Right cardiac atrium (tissue), 5 donors: ENCODE measurements at regions not wholly inside any gene's neighbourhood (a gene's known extent, or its start where the extent isn't known, plus 50 kb on each side); places are given as distances from the start of the nearest gene placed in this dataset.
A peak's percentile ranks its signal among the peaks of the same experiment; 100 is the strongest.

Source experiments
- ATAC-seq, 2 donors: fragments of 200-7000 bp; cut with Tn5 transposase; one replicate each; pipeline versions ENCODE4 v1.8.0 to v1.9.1; 2020; ENCODE audit warnings: moderate library complexity in 2 of 2, mild to moderate bottlenecking in 1 of 2
- DNase-seq, 3 donors: peaks; one replicate each; pipeline ENCODE4 v3.0.0-alpha.2; 2020
- H3K27ac ChIP-seq: one replicate; pipeline ENCODE4 v1.5.1; 2013; ENCODE audit warnings: mild to moderate bottlenecking, low read length, control low read depth, moderate library complexity
- H3K27me3 ChIP-seq: one replicate; pipeline ENCODE4 v1.6.1; 2013; ENCODE audit not compliant: control insufficient read depth, insufficient read depth
- H3K4me1 ChIP-seq: one replicate; pipeline ENCODE4 v1.6.1; 2013; ENCODE audit warnings: low read length; ENCODE audit not compliant: control insufficient read depth, insufficient read depth
- H3K4me3 ChIP-seq: one replicate; pipeline ENCODE4 v1.5.1; 2013; ENCODE audit warnings: low read length, control low read depth
- H3K9me3 ChIP-seq: one replicate; pipeline ENCODE4 v1.6.1; 2013; ENCODE audit warnings: low read length; ENCODE audit not compliant: control insufficient read depth
- WGBS: extraction: QIAGEN DNeasy Blood & Tissue Kit; methylation state at CpG from one replicate; pipeline ENCODE4 v1.1.7; 2013; 5-methylcytosine and 5-hydroxymethylcytosine counted together
- intact Hi-C, 4 donors: fragments of 100-400 bp; cut with DNase I; formaldehyde crosslinking; loops; one replicate each; pipeline versions ENCODE4 v1.11.0 to v1.14.0; 2022 to 2023
- donor health status: healthy with polysubstance abuse.
- donor health status: DM: no; HTN: yes; CAD: no.
- donor health status: DM: no; HTN: no; CAD: no.
- donor health status: DM: no; HTN: yes; CAD: no; lungs with severe emphysema.
- donor health status: DM: yes; HTN: yes; CAD: no.

GRCh38 chr1:115233598-115233997 is 104.5 kb downstream of the NGF start:
- H3K9me3 ChIP-seq, result no peaks in the 10 kb centered on the region
- H3K27me3 ChIP-seq, result no peaks in the 10 kb centered on the region
- 68% methylated on average over 5 of the region's 5 CpGs for WGBS
- H3K4me3 ChIP-seq, result no peak overlapping the region
- no peak overlapping the region for H3K27ac ChIP-seq
- intact Hi-C loops, result no loop called here
- H3K4me1 ChIP-seq, result peaks cover under 1% of the 10 kb centered on the region
- no peak for DNase-seq
- no peak for ATAC-seq

GRCh38 chr1:115230281-115230680 is 107.8 kb downstream of the NGF start:
- no peak overlapping the region for H3K27ac ChIP-seq
- no peaks in the 10 kb centered on the region for H3K27me3 ChIP-seq
- no peaks in the 10 kb centered on the region for H3K4me1 ChIP-seq
- no peaks in the 10 kb centered on the region for H3K9me3 ChIP-seq
- intact Hi-C loops, result no loop called here
- H3K4me3 ChIP-seq, result no peak overlapping the region
- WGBS, result 68% methylated on average over 3 of the region's 3 CpGs
- DNase-seq (no peak), ATAC-seq (no peak)

DNA sequence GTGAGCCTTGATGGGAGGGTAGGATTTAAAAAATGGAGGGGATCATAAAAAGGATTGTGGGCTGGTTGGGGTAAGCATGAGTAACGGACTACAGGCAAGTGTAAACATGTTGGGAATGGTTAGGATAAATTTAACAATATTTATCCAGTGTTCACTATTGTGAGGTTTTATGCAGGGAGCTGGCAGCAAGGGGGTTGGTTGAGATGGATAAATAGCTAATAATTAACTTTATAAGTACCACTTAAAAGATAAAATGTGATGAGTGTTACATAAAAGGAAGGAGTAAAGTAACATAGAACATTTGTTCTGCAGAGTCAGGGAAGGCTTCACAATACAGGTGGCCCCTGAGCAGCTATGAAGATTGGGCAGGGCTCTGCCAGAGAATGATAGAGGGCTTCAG is 109.0 kb downstream of the NGF start:
- WGBS, result 89% methylated on average over 1 of the region's 1 CpG
- ATAC-seq (no peak), DNase-seq (no peak)
- Histone ChIP-seq H3K27ac (no peak overlapping the region), H3K27me3 (no peaks in the 10 kb centered on the region), H3K4me1 (no peaks in the 10 kb centered on the region), H3K4me3 (no peak overlapping the region), H3K9me3 (no peaks in the 10 kb centered on the region)
- intact Hi-C loops, result no loop called here

DNA sequence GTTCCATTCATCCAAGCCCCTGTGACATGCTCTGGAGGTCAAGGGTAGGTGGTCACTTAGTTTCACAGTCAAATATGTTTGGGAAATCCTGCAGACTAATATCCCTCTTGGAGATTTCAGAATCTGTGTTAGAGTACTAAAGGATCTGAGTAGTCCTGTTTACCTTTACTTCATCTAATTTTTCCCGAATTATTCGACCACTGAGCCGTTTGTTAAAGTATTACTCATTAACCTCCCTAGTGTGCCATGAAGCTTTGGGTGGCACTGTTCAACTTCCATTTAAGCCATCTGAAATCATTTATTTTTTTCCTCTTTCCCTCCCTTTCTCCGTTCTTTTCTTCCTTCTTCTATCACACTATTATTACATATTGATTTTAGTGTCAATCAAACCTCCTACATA is 109.9 kb downstream of the NGF start:
- DNase-seq, result no peak
- no peak for ATAC-seq
- intact Hi-C loops, result no loop called here
- 85% methylated on average over 4 of the region's 4 CpGs for WGBS
- Histone ChIP-seq H3K9me3 (no peaks in the 10 kb centered on the region), H3K27me3 (no peaks in the 10 kb centered on the region), H3K27ac (no peak overlapping the region), H3K4me3 (no peak overlapping the region), H3K4me1 (no peaks in the 10 kb centered on the region)

GRCh38 chr1:115227346-115228082 is 110.5 kb downstream of the NGF start:
- no peak overlapping the region for H3K4me3 ChIP-seq
- ATAC-seq, result no peak
- no peaks in the 10 kb centered on the region for H3K27me3 ChIP-seq
- no peak for DNase-seq
- WGBS, result 88% methylated on average over 8 of the region's 8 CpGs
- no peaks in the 10 kb centered on the region for H3K9me3 ChIP-seq
- H3K27ac ChIP-seq, result no peak overlapping the region
- H3K4me1 ChIP-seq, result no peaks in the 10 kb centered on the region
- intact Hi-C loops, result no loop called here

DNA sequence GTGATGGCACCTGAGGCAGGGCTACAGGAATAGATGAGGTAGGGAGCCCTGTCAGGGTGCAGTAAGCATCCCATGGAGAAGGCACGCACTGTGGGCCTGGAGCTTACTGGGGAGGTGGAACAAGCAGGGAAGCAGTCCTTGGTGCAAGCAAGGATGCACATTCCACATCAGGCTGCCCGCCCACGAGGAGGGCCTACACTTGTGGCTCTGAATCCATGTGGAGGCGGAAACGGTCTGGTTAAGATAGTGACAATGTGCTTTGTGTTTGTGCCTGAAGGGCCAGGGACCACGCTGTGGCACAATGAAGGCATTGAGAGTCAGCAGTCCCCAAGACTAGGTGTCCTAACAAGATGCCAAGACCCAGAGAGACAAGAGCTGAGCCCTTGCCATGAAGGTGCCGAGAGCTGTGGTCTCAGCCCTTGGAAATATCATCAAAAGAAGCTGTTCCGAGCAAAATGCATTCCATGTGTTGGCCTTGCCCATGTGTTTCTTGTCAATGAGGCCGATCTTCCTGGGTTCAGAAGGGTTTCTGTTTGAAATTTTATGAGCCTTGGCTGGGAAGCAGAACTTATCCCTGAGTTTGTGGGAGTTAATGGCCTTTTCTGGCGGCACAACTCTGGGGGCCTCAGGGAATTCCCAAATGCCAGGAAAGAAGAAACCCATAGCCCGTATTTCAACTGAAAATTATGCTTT is 111.9 kb downstream of the NGF start:
- Histone ChIP-seq H3K9me3 (no peaks in the 10 kb centered on the region), H3K4me1 (no peaks in the 10 kb centered on the region), H3K4me3 (no peak overlapping the region), H3K27ac (no peak overlapping the region), H3K27me3 (no peaks in the 10 kb centered on the region)
- 81% methylated on average over 11 of the region's 11 CpGs for WGBS
- intact Hi-C loops, result no loop called here
- no peak for ATAC-seq
- no peak for DNase-seq

DNA sequence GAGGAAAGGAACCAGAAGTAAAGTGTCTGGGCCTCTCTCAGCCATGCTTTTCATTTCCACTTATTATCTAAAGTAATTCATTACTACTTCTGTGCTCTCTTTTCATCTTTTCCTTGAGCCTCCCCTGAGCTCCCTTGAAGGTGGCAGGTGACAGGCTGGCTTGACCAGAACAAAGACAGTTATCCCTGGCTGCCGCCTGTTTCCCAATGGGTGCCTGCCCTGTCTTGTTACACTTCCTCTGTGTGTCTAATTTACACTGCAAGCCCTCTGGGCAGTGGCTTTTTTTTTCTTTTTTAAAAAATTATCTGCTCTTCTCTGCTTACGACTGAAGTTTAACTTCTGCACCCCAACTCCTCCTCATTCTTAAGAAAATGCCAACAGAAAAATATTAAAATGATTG is 113.4 kb downstream of the NGF start:
- intact Hi-C loops, result no loop called here
- 82% methylated on average over 2 of the region's 2 CpGs for WGBS
- DNase-seq (no peak), ATAC-seq (no peak)
- no peaks in the 10 kb centered on the region for H3K4me1 ChIP-seq
- H3K9me3 ChIP-seq, result no peaks in the 10 kb centered on the region
- H3K27me3 ChIP-seq, result no peaks in the 10 kb centered on the region
- no peak overlapping the region for H3K27ac ChIP-seq
- no peak overlapping the region for H3K4me3 ChIP-seq

DNA sequence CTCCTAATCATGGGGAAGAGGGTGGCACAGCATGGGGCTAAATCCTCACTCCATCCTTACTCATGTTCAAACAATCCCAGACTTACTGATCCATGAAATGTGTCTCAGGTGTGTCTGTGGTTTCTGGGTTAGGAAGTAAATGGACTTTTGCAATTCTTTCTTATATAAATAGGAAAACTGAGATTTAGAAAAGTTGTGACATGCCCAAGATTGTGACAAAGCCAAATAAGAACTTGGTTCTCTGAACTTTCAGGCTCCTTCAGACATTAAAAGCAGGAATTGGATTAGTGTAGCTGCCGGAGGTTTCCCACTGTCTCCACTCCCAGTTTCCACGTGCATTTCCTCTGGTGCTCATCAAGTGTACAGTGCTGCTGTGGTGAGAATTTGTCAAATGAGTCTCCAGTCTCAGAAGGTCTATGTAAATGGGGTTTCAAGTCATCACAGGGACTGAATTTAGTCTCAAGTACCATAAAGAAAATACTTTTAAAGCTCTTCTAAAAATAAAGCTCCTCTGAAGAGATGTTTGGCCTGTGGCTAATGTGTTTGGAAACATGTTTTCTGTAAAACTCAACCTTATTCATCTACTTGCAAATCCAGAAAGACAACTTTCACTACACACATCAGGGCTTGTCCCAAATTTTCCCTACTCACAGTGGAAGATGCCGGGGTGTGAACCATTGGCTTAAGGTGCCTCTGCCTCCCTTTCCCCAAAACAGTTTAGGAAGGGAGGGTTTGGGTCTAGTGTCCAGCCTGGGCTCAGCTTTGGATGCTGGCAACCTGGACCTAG is 115.2 kb downstream of the NGF start:
- DNase-seq (no peak), ATAC-seq (no peak)
- H3K27ac ChIP-seq, result no peak overlapping the region
- no peaks in the 10 kb centered on the region for H3K27me3 ChIP-seq
- no peaks in the 10 kb centered on the region for H3K9me3 ChIP-seq
- H3K4me3 ChIP-seq, result no peak overlapping the region
- intact Hi-C loops, result no loop called here
- H3K4me1 ChIP-seq, result no peaks in the 10 kb centered on the region
- WGBS, result 76% methylated on average over 3 of the region's 3 CpGs

DNA sequence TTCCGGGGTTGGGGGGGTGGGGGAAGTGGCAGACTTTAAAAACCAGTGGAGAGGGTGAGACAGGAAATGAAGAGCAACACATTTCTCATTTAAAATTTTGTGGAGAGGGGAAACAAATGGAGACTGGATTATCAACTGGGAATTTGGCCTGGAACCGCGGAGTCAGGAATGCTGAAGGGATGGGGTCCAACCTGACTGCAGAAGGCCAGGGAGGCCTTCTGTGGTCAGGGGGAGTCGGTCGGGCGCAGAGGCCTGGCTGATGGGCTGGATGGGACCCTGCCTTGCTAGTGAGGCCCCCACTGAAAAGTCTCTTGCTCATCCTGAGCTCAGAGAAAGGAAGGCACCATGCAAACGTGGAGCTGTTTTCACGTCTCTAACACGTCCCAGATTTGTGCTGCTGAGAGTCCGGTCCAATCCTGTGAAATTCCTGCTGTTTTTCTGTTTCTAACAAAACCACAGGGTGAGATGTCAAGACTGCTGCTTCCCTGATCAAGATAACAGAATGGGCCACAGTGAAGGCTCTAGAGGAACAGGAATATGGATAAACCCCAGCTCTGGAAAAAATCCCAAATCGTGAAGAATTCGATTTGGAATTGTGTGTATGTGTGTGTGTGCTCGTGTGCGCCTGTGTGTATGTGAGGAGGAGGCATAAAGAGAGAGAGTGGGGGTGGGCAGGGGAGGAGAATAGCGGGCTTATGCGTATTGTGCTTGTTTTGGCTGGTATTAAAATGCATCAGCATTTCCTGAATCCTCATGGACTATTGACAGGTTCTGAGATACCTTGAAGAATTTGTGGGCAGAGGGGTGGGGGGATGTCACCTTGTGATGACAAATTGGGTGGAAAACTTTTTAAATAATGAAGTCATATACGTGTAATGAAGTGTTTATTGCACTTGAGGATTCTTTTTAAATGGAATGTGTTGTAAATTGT is 117.4 kb downstream of the NGF start:
- intact Hi-C loops, result no loop called here
- Histone ChIP-seq H3K9me3 (no peaks in the 10 kb centered on the region), H3K27ac (peak overlapping the region; percentile 21), H3K4me3 (no peak overlapping the region), H3K4me1 (peaks cover 5% of the 10 kb centered on the region), H3K27me3 (no peaks in the 10 kb centered on the region)
- DNase-seq, result peak in 2 of 3 donors; percentile 55 to 64
- WGBS, result 66% methylated on average over 17 of the region's 17 CpGs
- peak in 1 of 2 donors; percentile 1 for ATAC-seq

DNA sequence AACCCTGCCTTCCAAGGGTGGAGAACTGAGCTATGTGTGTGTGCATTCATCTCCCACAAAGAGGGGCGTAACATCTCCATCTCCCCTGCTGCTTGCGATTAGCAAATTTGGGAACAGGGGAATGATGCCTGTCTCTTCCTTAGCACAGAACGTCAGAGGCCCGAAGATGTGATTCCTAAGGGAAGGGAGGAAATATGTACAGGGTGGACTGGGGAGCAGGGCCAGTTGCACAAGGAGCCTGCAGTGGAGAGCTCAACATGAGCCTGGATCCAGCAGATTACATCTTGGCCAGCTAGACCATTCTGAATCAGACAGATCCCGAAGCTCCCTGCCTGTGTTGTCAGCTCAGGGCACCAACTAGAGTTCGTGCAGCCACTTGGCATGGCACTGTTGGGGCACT is 118.1 kb downstream of the NGF start:
- H3K4me1 ChIP-seq, result peaks cover 5% of the 10 kb centered on the region
- H3K9me3 ChIP-seq, result no peaks in the 10 kb centered on the region
- DNase-seq (peak; percentile 72 to 85 (median 77)), ATAC-seq (peak; percentile 81 to 86)
- 53% methylated on average over 6 of the region's 6 CpGs for WGBS
- no peak overlapping the region for H3K4me3 ChIP-seq
- no peak overlapping the region for H3K27ac ChIP-seq
- intact Hi-C loops, result loop anchor here in 1 of 4 donors (10.0 kb wide), 1 partner anchor 75 kb away; no protein-coding TSS in a partner anchor
- no peaks in the 10 kb centered on the region for H3K27me3 ChIP-seq
